IMR-90 (cell line): ENCODE measurements at regions not wholly inside any gene's neighbourhood (a gene's known extent, or its start where the extent isn't known, plus 50 kb on each side); places are given as distances from the start of the nearest gene placed in this dataset.

Source experiments
- ATAC-seq: fragments of 200-7000 bp; cut with Tn5 transposase; 2 replicates; pipeline ENCODE4 v1.9.1; 2020; ENCODE audit warnings: low read depth, mild to moderate bottlenecking, moderate library complexity
- BruUV-seq: library from RNA; stranded (reverse); fragments of 400-500 nt; replicated peaks from 2 replicates; lab custom pipeline; 2021; lab: Mats Ljungman, UMichigan
- CTCF ChIA-PET: fragments of 300-600 bp; formaldehyde crosslinking; extraction: SDS; loops from one replicate; lab custom pipeline; 2021; ENCODE audit warnings: antibody characterized with exemption; lab: Yijun Ruan, JAX
- POLR2A ChIA-PET: fragments of 300-600 bp; sonication (Branson Sonifier 250); formaldehyde crosslinking; loops from one replicate; lab custom pipeline; 2022; ENCODE audit warnings: antibody characterized with exemption; ENCODE audit not compliant: unreplicated experiment; lab: Charles Lee
- DNase-seq: peaks from one replicate; pipeline ENCODE4 v3.0.0; 2013
- H2AFZ ChIP-seq: replicated peaks from 2 replicates; pipeline ENCODE3; 2013; ENCODE audit warnings: low read length, mild to moderate bottlenecking; ENCODE audit not compliant: poor library complexity
- H2AK5ac ChIP-seq: 2 replicates; pipeline ENCODE4 v1.6.1; 2013; ENCODE audit warnings: low read depth, low read length, inconsistent platforms
- H2AK9ac ChIP-seq: replicated peaks from 2 replicates; pipeline ENCODE3; 2013; ENCODE audit warnings: mild to moderate bottlenecking, low read depth, low read length, moderate library complexity; ENCODE audit not compliant: poor library complexity
- H2BK120ac ChIP-seq: 2 replicates; pipeline ENCODE4 v1.6.1; 2013; ENCODE audit warnings: low read depth, low read length, inconsistent platforms
- H2BK15ac ChIP-seq: 3 replicates; pipeline ENCODE4 v1.6.1; 2013; ENCODE audit warnings: low read depth, low read length, inconsistent platforms
- H2BK20ac ChIP-seq: 2 replicates; pipeline ENCODE4 v1.6.1; 2013; ENCODE audit warnings: low read depth, mild to moderate bottlenecking, inconsistent platforms, low read length, moderate library complexity
- H2BK5ac ChIP-seq: 2 replicates; pipeline ENCODE4 v1.6.1; 2013; ENCODE audit warnings: mild to moderate bottlenecking, low read depth, low read length, inconsistent platforms; ENCODE audit not compliant: poor library complexity, severe bottlenecking
- H3K14ac ChIP-seq: replicated peaks from 2 replicates; pipeline ENCODE4 v1.6.1; 2013; ENCODE audit warnings: low read depth, low read length, inconsistent platforms
- H3K18ac ChIP-seq: 2 replicates; pipeline ENCODE4 v1.6.1; 2013; ENCODE audit warnings: low read depth, low read length, control low read depth
- H3K23ac ChIP-seq: 2 replicates; pipeline ENCODE4 v1.6.1; 2013; ENCODE audit warnings: low read depth, low read length, inconsistent platforms
- H3K27ac ChIP-seq: 2 replicates; pipeline ENCODE4 v1.5.1; 2013; ENCODE audit warnings: mild to moderate bottlenecking, control low read depth, low read length; ENCODE audit not compliant: insufficient read depth
- H3K27me3 ChIP-seq: 2 replicates; pipeline ENCODE4 v1.6.1; 2013; ENCODE audit warnings: low read length; ENCODE audit not compliant: control insufficient read depth, insufficient read depth
- H3K36me3 ChIP-seq: 2 replicates; pipeline ENCODE4 v1.6.1; 2013; ENCODE audit warnings: low read length, mixed read lengths; ENCODE audit not compliant: control insufficient read depth, insufficient read depth
- H3K4ac ChIP-seq: 2 replicates; pipeline ENCODE4 v1.6.1; 2013; ENCODE audit warnings: low read depth, low read length, inconsistent platforms
- H3K4me1 ChIP-seq: 2 replicates; pipeline ENCODE4 v1.6.1; 2013; ENCODE audit warnings: low read length, mixed read lengths; ENCODE audit not compliant: control insufficient read depth, insufficient read depth
- H3K4me2 ChIP-seq: 2 replicates; pipeline ENCODE4 v1.6.1; 2013; ENCODE audit warnings: low read depth, mild to moderate bottlenecking, control low read depth, low read length, moderate library complexity
- H3K4me3 ChIP-seq: 2 replicates; pipeline ENCODE4 v1.5.1; 2013; ENCODE audit warnings: low read depth, mild to moderate bottlenecking, control low read depth, low read length, moderate library complexity; ENCODE audit not compliant: insufficient read depth
- H3K56ac ChIP-seq: 2 replicates; pipeline ENCODE4 v1.6.1; 2013; ENCODE audit warnings: low read length, inconsistent platforms; ENCODE audit not compliant: insufficient read depth; ENCODE audit errors: extremely low read depth
- H3K79me1 ChIP-seq, 2 experiments: 2 replicates each; pipeline ENCODE4 v1.6.1; 2013; ENCODE audit warnings: low read length in 2 of 2, inconsistent platforms in 1 of 2, low read depth in 1 of 2
- H3K9ac ChIP-seq: 2 replicates; pipeline ENCODE4 v1.6.1; 2013; ENCODE audit warnings: low read depth, low read length, control low read depth
- H3K9me1 ChIP-seq: 2 replicates; pipeline ENCODE4 v1.6.1; 2013; ENCODE audit warnings: low read length, inconsistent platforms; ENCODE audit not compliant: insufficient read depth
- H3K9me3 ChIP-seq: 2 replicates; pipeline ENCODE4 v1.6.1; 2013; ENCODE audit warnings: low read length; ENCODE audit not compliant: control insufficient read depth, insufficient read depth
- H4K20me1 ChIP-seq: 2 replicates; pipeline ENCODE4 v1.6.1; 2013; ENCODE audit warnings: low read length, inconsistent platforms; ENCODE audit not compliant: insufficient read depth
- H4K5ac ChIP-seq: 2 replicates; pipeline ENCODE4 v1.6.1; 2013; ENCODE audit warnings: mild to moderate bottlenecking, low read depth, low read length, control low read depth
- H4K8ac ChIP-seq, 2 experiments: 2 replicates each; pipeline ENCODE4 v1.6.1; 2013; ENCODE audit warnings: low read depth in 2 of 2, low read length in 2 of 2, control low read depth in 1 of 2, inconsistent platforms in 1 of 2
- H4K91ac ChIP-seq: 2 replicates; pipeline ENCODE4 v1.6.1; 2013; ENCODE audit warnings: low read depth, low read length, inconsistent platforms; ENCODE audit not compliant: insufficient read depth
- BHLHE40 ChIP-seq: fragments of 150-350 bp; IDR thresholded peaks from 2 replicates; pipeline ENCODE4 v1.6.1; 2016; ENCODE audit warnings: mild to moderate bottlenecking, low read depth, low read length
- CHD1 ChIP-seq: IDR thresholded peaks from 2 replicates; pipeline ENCODE4 v1.6.1; 2012; ENCODE audit warnings: low read depth, low read length, improper control_type of control experiment
- FOS ChIP-seq: fragments of 150-350 bp; IDR thresholded peaks from 2 replicates; pipeline ENCODE4 v1.6.1; 2016; ENCODE audit warnings: low read depth, low read length
- MAZ ChIP-seq: IDR thresholded peaks from 2 replicates; pipeline ENCODE4 v1.6.1; 2012; ENCODE audit warnings: low read depth, mild to moderate bottlenecking, low read length, improper control_type of control experiment, moderate library complexity, borderline replicate concordance
- RCOR1 ChIP-seq: IDR thresholded peaks from 2 replicates; pipeline ENCODE4 v1.6.1; 2012; ENCODE audit warnings: mild to moderate bottlenecking, low read length, improper control_type of control experiment; ENCODE audit not compliant: insufficient replicate concordance
- RFX5 ChIP-seq: IDR thresholded peaks from 2 replicates; pipeline ENCODE4 v1.8.0; 2012; ENCODE audit warnings: low read depth, mild to moderate bottlenecking, low read length, moderate library complexity
- USF2 ChIP-seq: fragments of 150-350 bp; IDR thresholded peaks from 2 replicates; pipeline ENCODE4 v1.6.1; 2017; ENCODE audit warnings: mild to moderate bottlenecking, antibody characterized with exemption, low read length, low read depth
- WGBS, 2 experiments: methylation state at CpG; one replicate each; pipeline versions ENCODE4 v1.1.5 to v1.1.7; 2013; ENCODE audit warnings: missing lambda C conversion rate in 2 of 2; ENCODE audit not compliant: insufficient read length in 1 of 2; ENCODE audit errors: extremely low coverage in 2 of 2; 5-methylcytosine and 5-hydroxymethylcytosine counted together
- dilution Hi-C: fragments of 300-500 bp; cut with HindIII; formaldehyde crosslinking; loops from one replicate; pipeline ENCODE4 v1.14.3; 2018; ENCODE audit warnings: low sequenced_read_pairs; ENCODE audit not compliant: unreplicated experiment
- in situ Hi-C: fragments of 300-500 bp; cut with MboI; formaldehyde crosslinking; loops from 3 replicates; pipeline ENCODE4 v1.14.3; 2019; ENCODE audit warnings: low sequenced_read_pairs, inconsistent platforms, mixed read lengths
- intact Hi-C: fragments of 100-400 bp; cut with micrococcal nuclease; formaldehyde crosslinking; loops from 2 replicates; pipeline ENCODE4 v1.10.0; 2022

- no peak overlapping the region for H3K14ac ChIP-seq
These were observed 923.7 kb upstream of the CNTNAP5 start for GRCh38 chr2:123101434-123101833.

More at GRCh38 chr2:123101434-123101833, 923.7 kb upstream of the CNTNAP5 start:
- Histone ChIP-seq H2BK15ac (no peak overlapping the region), H4K91ac (no peak overlapping the region), H3K4me3 (no peak overlapping the region), H3K4me1 (no peaks in the 10 kb centered on the region), H3K23ac (no peak overlapping the region), H2AK5ac (no peak overlapping the region), H2AFZ (no peak overlapping the region), H3K56ac (no peak overlapping the region), H3K9ac (no peak overlapping the region), H3K27ac (no peak overlapping the region), H2BK20ac (no peak overlapping the region), H3K27me3 (no peaks in the 10 kb centered on the region), H3K4me2 (no peak overlapping the region), H2BK5ac (no peak overlapping the region), H3K4ac (no peak overlapping the region), H3K9me3 (peaks cover 3% of the 10 kb centered on the region), H4K8ac (no peak overlapping the region), H2AK9ac (no peak overlapping the region), H4K5ac (no peak overlapping the region), H3K79me1 (no peaks in the 10 kb centered on the region), H2BK120ac (no peak overlapping the region), H3K36me3 (no peaks in the 10 kb centered on the region), H3K9me1 (no peaks in the 10 kb centered on the region), H3K18ac (no peak overlapping the region), H4K20me1 (no peaks in the 10 kb centered on the region)
- no peak for DNase-seq
- dilution Hi-C loops (no loop called here), in situ Hi-C loops (no loop called here), intact Hi-C loops (no loop called here)
- no peak for ATAC-seq
- no TSS peak for BruUV-seq
- no peak for TF ChIP-seq RCOR1
- TF ChIP-seq FOS, result no peak
- TF ChIP-seq RFX5, result no peak
- no peak for TF ChIP-seq USF2
- TF ChIP-seq CHD1, result no peak
- no peak for TF ChIP-seq BHLHE40
- no peak for TF ChIP-seq MAZ
- ChIA-PET POLR2A (no interaction called here), CTCF (no interaction called here)
- WGBS, 2 experiments, result no CpG with 5 or more reads among the region's 2 CpGs
